SK-N-MC (cell line): ENCODE measurements at regions not wholly inside any gene's neighbourhood (a gene's known extent, or its start where the extent isn't known, plus 50 kb on each side); places are given as distances from the start of the nearest gene placed in this dataset.

Experiments
- EZH2 ChIP-seq: fragments of 200-600 bp; sonication (generic); IDR thresholded peaks from one replicate; pipeline ENCODE4 v1.6.1; 2017; ENCODE audit warnings: antibody characterized with exemption
- POLR2AphosphoS5 ChIP-seq: IDR thresholded peaks from 2 replicates; pipeline ENCODE4 v1.6.1; 2012; ENCODE audit warnings: mild to moderate bottlenecking, low read depth, low read length, borderline replicate concordance

- TF ChIP-seq POLR2AphosphoS5 (no peak), EZH2 (no peak)
Observed at GRCh38 chrX:39367416-39367815, 566.2 kb downstream of the MID1IP1 start.
